ENCODE measurements at regions not wholly inside any gene's neighbourhood (a gene's known extent, or its start where the extent isn't known, plus 50 kb on each side); places are given as distances from the start of the nearest gene placed in this dataset.

GRCh38 chr2:82075875-82076274, 1771.3 kb upstream of the LRRTM1 start:
- Histone ChIP-seq H3K4me3 (no peak overlapping the region), H3K27me3 (no peaks in the 10 kb centered on the region), H3K27ac (no peak overlapping the region), H3K36me3 (no peaks in the 10 kb centered on the region), H3K9me3 (peaks cover 0 to 6% of the 10 kb centered on the region in 2 donors), H3K4me1 (no peaks in the 10 kb centered on the region)
- ATAC-seq, result no peak
- intact Hi-C loops (cut with DNase I), result no loop called here
- no peak for DNase-seq
- no peak for TF ChIP-seq CTCF (IDR thresholded peaks at IDR 0.05)

GRCh38 chr2:82062463-82062862, 1757.9 kb upstream of the LRRTM1 start:
- DNase-seq, result no peak
- intact Hi-C loops (cut with DNase I), result no loop called here

GRCh38 chr2:82055846-82056245, 1751.3 kb upstream of the LRRTM1 start:
- Histone ChIP-seq H3K9me3 (no peaks in the 10 kb centered on the region), H3K36me3 (no peaks in the 10 kb centered on the region), H3K27ac (no peak overlapping the region), H3K4me3 (no peak overlapping the region), H3K27me3 (no peaks in the 10 kb centered on the region), H3K4me1 (no peaks in the 10 kb centered on the region)
- intact Hi-C loops (cut with DNase I), result no loop called here
- TF ChIP-seq CTCF (IDR thresholded peaks at IDR 0.05), result no peak
- ATAC-seq (no peak), DNase-seq (no peak)

More at GRCh38 chr2:82062463-82062862, 1757.9 kb upstream of the LRRTM1 start:
- Histone ChIP-seq H3K4me1 (no peaks in the 10 kb centered on the region), H3K36me3 (no peaks in the 10 kb centered on the region), H3K27ac (no peak overlapping the region), H3K9me3 (no peaks in the 10 kb centered on the region), H3K4me3 (no peak overlapping the region), H3K27me3 (no peaks in the 10 kb centered on the region)
- TF ChIP-seq CTCF (IDR thresholded peaks at IDR 0.05), result no peak
- no peak for ATAC-seq

GRCh38 chr2:82043867-82044266, 1739.3 kb upstream of the LRRTM1 start:
- Histone ChIP-seq H3K27me3 (no peaks in the 10 kb centered on the region), H3K4me1 (no peaks in the 10 kb centered on the region), H3K27ac (no peak overlapping the region), H3K9me3 (peaks cover 4 to 35% of the 10 kb centered on the region in 2 donors), H3K36me3 (no peaks in the 10 kb centered on the region), H3K4me3 (no peak overlapping the region)
- ATAC-seq (no peak), DNase-seq (no peak)
- TF ChIP-seq CTCF (IDR thresholded peaks at IDR 0.05), result no peak
- intact Hi-C loops (cut with DNase I), result no loop called here

GRCh38 chr2:82027921-82028615, 1723.5 kb upstream of the LRRTM1 start:
- Histone ChIP-seq H3K4me3 (no peak overlapping the region), H3K9me3 (peaks cover 0 to 30% of the 10 kb centered on the region in 2 donors), H3K27me3 (no peaks in the 10 kb centered on the region), H3K36me3 (no peaks in the 10 kb centered on the region), H3K27ac (no peak overlapping the region), H3K4me1 (no peaks in the 10 kb centered on the region)
- no peak for TF ChIP-seq CTCF (IDR thresholded peaks at IDR 0.05)
- ATAC-seq (no peak), DNase-seq (no peak)
- intact Hi-C loops (cut with DNase I), result no loop called here

All from left lung (tissue), 4 donors.